Dermis blood vessel endothelial cell (primary cell): ENCODE measurements at regions not wholly inside any gene's neighbourhood (a gene's known extent, or its start where the extent isn't known, plus 50 kb on each side); places are given as distances from the start of the nearest gene placed in this dataset.
"Not testable (repeated sequence)": the region's sequence is repeated elsewhere in the genome, so short reads cannot be mapped to it uniquely, and the experiment has no call there.

Source experiments
- DNase-seq: peaks from one replicate; pipeline ENCODE4 v3.0.0; 2010

GRCh38 chr7:55261386-55261770 lies 103.8 kb upstream of the LANCL2 start:
- DNase-seq, result no peak

GRCh38 chr7:55265328-55265727 lies 99.8 kb upstream of the LANCL2 start:
- not testable (repeated sequence) for DNase-seq

- no peak for DNase-seq
Measured at GRCh38 chr7:55265836-55266642, 99.1 kb upstream of the LANCL2 start.

- peak; percentile 26 for DNase-seq
Measured at GRCh38 chr7:55271069-55271626, 94.0 kb upstream of the LANCL2 start.

GRCh38 chr7:55271661-55272060 lies 93.5 kb upstream of the LANCL2 start:
- DNase-seq, result no peak

GRCh38 chr7:55272328-55272727 lies 92.8 kb upstream of the LANCL2 start:
- no peak for DNase-seq

GRCh38 chr7:55273186-55273980 lies 91.8 kb upstream of the LANCL2 start:
- DNase-seq, result no peak

- no peak for DNase-seq
Measured at GRCh38 chr7:55274156-55274555, 91.0 kb upstream of the LANCL2 start.

GRCh38 chr7:55275291-55276200 lies 89.6 kb upstream of the LANCL2 start:
- DNase-seq, result no peak

GRCh38 chr7:55276572-55277295 lies 88.4 kb upstream of the LANCL2 start:
- DNase-seq, result no peak

- DNase-seq, result no peak
Measured at GRCh38 chr7:55277916-55278315, 87.2 kb upstream of the LANCL2 start.

- DNase-seq, result no peak
Measured at GRCh38 chr7:55278321-55278720, 86.8 kb upstream of the LANCL2 start.

GRCh38 chr7:55279080-55279845 lies 85.9 kb upstream of the LANCL2 start:
- no peak for DNase-seq

- peak; percentile 85 for DNase-seq
Measured at GRCh38 chr7:55280031-55280454, 85.1 kb upstream of the LANCL2 start.

- no peak for DNase-seq
Measured at GRCh38 chr7:55285665-55286064, 79.5 kb upstream of the LANCL2 start.

- no peak for DNase-seq
Measured at GRCh38 chr7:55286666-55287065, 78.5 kb upstream of the LANCL2 start.

- no peak for DNase-seq
Measured at GRCh38 chr7:55288070-55288824, 76.9 kb upstream of the LANCL2 start.

GRCh38 chr7:55296070-55296469 lies 69.1 kb upstream of the LANCL2 start:
- DNase-seq, result no peak

GRCh38 chr7:55299273-55299967 lies 65.7 kb upstream of the LANCL2 start:
- DNase-seq, result no peak

- no peak for DNase-seq
Measured at GRCh38 chr7:55303220-55303619, 61.9 kb upstream of the LANCL2 start.
